ENCODE measurements at regions not wholly inside any gene's neighbourhood (a gene's known extent, or its start where the extent isn't known, plus 50 kb on each side); places are given as distances from the start of the nearest gene placed in this dataset.

GRCh38 chr4:163063891-163064290 is 102.8 kb downstream of the NAF1 start:
- DNase-seq (no peak), ATAC-seq (no peak)
- 74 to 87% methylated on average over 3 of the region's 3 CpGs for WGBS, 2 donors
- Histone ChIP-seq H3K4me1 (no peaks in the 10 kb centered on the region), H3K9me3 (peaks cover 0 to 5% (median 0%) of the 10 kb centered on the region in 11 donors), H3K4me3 (no peak overlapping the region), H3K27ac (no peak overlapping the region), H3K27me3 (no peaks in the 10 kb centered on the region), H3K36me3 (no peaks in the 10 kb centered on the region)
- intact Hi-C loops (cut with DNase I), result loop anchor here in 1 of 10 donors (10.0 kb wide), 1 partner anchor 181 kb away; no protein-coding TSS in a partner anchor
- TF ChIP-seq CTCF (IDR thresholded peaks at IDR 0.05), result no peak

- ATAC-seq, result no peak
- Histone ChIP-seq H3K4me1 (no peaks in the 10 kb centered on the region), H3K4me3 (no peak overlapping the region), H3K36me3 (no peaks in the 10 kb centered on the region), H3K9me3 (no peaks in the 10 kb centered on the region), H3K27ac (no peak overlapping the region), H3K27me3 (no peaks in the 10 kb centered on the region)
- WGBS, 2 donors, result 71% methylated on average over 3 of the region's 3 CpGs
- DNase-seq, result no peak
- intact Hi-C loops (cut with DNase I), result loop anchor here in 2 of 10 donors (10.0 kb wide), 2 partner anchors 496 to 554 kb away; no protein-coding TSS in a partner anchor
- TF ChIP-seq CTCF (IDR thresholded peaks at IDR 0.05), result peak in 7 of 9 donors; percentile 19 to 38 (median 31)
These were observed 118.2 kb downstream of the NAF1 start for GRCh38 chr4:163048447-163048846.

GRCh38 chr4:163042306-163042705 is 124.4 kb downstream of the NAF1 start:
- 92 to 97% methylated on average over 3 of the region's 3 CpGs for WGBS, 2 donors

GRCh38 chr4:163017135-163017534 is 149.6 kb downstream of the NAF1 start:
- ATAC-seq (no peak), DNase-seq (no peak)
- Histone ChIP-seq H3K27ac (no peak overlapping the region), H3K4me1 (no peaks in the 10 kb centered on the region), H3K9me3 (peaks cover 0 to under 1% (median 0%) of the 10 kb centered on the region in 11 donors), H3K36me3 (no peaks in the 10 kb centered on the region), H3K4me3 (no peak overlapping the region), H3K27me3 (no peaks in the 10 kb centered on the region)
- intact Hi-C loops (cut with DNase I), result loop anchor here in 1 of 10 donors (2.0 kb wide), 1 partner anchor 14 kb away; no protein-coding TSS in a partner anchor
- TF ChIP-seq CTCF (IDR thresholded peaks at IDR 0.05), result no peak
- WGBS, 2 donors, result 96 to 100% methylated on average over 1 of the region's 1 CpG

More at GRCh38 chr4:163042306-163042705, 124.4 kb downstream of the NAF1 start:
- DNase-seq, result no peak
- TF ChIP-seq CTCF (IDR thresholded peaks at IDR 0.05), result no peak
- Histone ChIP-seq H3K4me3 (no peak overlapping the region), H3K27me3 (no peaks in the 10 kb centered on the region), H3K9me3 (peaks cover 0 to 13% (median 0%) of the 10 kb centered on the region in 11 donors), H3K27ac (no peak overlapping the region), H3K36me3 (no peaks in the 10 kb centered on the region), H3K4me1 (no peaks in the 10 kb centered on the region)
- intact Hi-C loops (cut with DNase I), result loop anchor here in 2 of 10 donors (10.0 kb wide), 2 partner anchors 502 to 548 kb away; no protein-coding TSS in a partner anchor
- ATAC-seq, result no peak

Data from heart right ventricle (tissue), 16 donors.